AG09309 (cell line): ENCODE measurements at regions not wholly inside any gene's neighbourhood (a gene's known extent, or its start where the extent isn't known, plus 50 kb on each side); places are given as distances from the start of the nearest gene placed in this dataset.

Experiments
- DNase-seq: peaks from one replicate; pipeline ENCODE4 v3.0.0-alpha.2; 2010; ENCODE audit warnings: low read depth
- H3K4me3 ChIP-seq: 2 replicates; pipeline ENCODE4 v1.5.1; 2011; ENCODE audit warnings: mild to moderate bottlenecking, low read depth, low read length, moderate library complexity; ENCODE audit not compliant: control insufficient read depth
- TF ChIP-seq, protein P1 (sequence below): IDR thresholded peaks from 2 replicates; pipeline ENCODE4 v1.5.1; 2011; ENCODE audit warnings: mild to moderate bottlenecking, low read depth, low read length, inconsistent platforms; ENCODE audit not compliant: insufficient read depth, control insufficient read depth; ENCODE audit errors: missing control alignments

DNA sequence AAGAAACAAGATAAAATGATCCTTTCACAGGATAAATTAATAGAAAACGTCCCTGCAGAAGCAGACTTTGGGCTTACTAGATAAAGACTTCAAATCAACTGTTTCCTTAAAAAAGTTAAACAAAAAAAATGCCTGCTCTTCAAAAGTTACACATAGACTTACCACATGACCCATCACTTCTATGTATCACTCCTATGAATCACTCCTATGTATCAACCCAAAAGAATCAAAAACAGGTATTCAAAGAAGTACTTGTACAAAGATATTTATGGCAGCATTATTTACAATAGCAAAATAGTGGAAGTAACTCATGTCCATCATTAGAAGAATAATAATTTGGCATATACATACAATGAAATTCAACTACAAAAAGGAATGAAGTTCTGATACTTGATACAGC lies 56.3 kb upstream of the PRDM9 start:
- no peak for DNase-seq
- H3K4me3 ChIP-seq = no peak overlapping the region
- TF ChIP-seq, protein P1, sequence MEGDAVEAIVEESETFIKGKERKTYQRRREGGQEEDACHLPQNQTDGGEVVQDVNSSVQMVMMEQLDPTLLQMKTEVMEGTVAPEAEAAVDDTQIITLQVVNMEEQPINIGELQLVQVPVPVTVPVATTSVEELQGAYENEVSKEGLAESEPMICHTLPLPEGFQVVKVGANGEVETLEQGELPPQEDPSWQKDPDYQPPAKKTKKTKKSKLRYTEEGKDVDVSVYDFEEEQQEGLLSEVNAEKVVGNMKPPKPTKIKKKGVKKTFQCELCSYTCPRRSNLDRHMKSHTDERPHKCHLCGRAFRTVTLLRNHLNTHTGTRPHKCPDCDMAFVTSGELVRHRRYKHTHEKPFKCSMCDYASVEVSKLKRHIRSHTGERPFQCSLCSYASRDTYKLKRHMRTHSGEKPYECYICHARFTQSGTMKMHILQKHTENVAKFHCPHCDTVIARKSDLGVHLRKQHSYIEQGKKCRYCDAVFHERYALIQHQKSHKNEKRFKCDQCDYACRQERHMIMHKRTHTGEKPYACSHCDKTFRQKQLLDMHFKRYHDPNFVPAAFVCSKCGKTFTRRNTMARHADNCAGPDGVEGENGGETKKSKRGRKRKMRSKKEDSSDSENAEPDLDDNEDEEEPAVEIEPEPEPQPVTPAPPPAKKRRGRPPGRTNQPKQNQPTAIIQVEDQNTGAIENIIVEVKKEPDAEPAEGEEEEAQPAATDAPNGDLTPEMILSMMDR = no peak

DNA sequence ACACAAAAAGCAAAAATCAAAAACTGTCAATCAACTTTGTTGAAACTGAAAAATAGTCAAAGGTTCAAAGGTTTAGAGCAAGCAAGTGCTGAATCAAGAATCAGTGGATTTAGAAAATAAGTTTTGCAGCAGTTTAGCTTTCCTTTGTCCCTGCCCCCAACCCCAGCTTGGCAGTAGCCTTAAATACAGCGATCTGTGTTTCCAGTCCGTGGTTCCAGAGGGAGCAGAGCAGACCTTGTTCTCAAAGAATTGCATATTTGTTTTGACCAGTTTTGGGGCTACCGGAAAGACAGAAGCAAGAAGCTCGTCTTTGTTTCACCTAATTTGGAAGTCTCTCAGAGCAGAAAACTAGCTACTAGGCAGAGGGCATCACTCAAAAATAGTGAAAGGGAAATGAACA lies 57.2 kb upstream of the PRDM9 start:
- no peak overlapping the region for H3K4me3 ChIP-seq
- TF ChIP-seq, protein P1 = no peak
- DNase-seq = no peak

DNA sequence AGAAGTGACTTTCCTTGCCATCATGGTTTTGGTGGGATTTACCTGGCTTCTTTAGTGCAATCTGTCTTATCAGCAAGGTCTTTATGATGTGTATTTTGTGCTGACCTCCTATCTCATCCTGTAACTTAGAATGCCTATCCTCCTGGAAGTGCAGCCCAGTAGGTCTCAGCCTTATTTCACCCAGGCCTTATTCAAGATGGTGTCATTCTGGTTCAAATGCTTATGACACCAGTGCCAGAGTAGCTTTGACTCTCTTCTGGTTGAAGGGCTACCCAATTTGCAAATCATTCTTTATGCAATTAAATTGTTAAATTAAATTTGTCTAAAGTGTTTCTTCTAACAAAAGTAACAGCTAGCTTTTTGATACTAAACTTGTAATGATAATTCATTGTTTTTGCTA lies 58.8 kb upstream of the PRDM9 start:
- DNase-seq = no peak
- no peak overlapping the region for H3K4me3 ChIP-seq
- TF ChIP-seq, protein P1 = no peak

DNA sequence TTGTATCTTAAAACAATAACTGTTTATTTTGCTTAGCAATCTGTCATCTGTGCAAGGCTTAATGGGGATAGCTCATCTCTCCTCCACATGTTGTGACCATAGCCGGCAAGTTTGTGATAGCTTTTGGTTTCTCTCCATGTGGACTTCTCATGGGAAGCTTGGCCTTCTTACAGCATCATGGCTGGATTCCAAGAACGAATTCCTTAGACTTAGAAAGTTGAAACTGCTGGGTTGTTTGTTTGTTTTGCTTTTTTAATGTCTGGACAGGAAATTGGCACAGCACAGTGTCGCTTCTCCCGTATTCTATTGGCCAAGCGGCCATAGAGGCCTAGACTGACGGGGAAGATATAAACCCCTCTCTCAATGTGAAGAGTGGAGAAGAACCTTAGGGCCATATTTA lies 61.0 kb upstream of the PRDM9 start:
- H3K4me3 ChIP-seq = no peak overlapping the region
- TF ChIP-seq, protein P1 = no peak
- DNase-seq = no peak

DNA sequence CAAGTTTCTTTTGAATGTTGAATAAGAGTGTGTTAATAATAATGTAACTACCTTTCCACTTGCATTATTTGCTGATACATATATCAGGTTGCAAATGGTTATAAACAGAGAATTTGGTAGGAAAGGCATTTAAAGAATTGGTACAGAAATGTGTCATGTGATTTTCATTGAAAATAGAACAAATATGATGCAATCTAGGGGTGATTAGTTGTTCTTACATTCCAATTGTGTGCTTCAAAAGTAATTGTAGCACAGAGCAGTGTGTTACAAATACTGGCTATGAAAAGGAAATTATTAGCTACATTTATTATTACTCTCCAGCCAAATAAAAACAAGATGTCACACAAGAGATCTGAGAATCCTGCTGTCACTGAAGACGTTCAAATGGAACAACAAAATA lies 61.8 kb upstream of the PRDM9 start:
- H3K4me3 ChIP-seq = no peak overlapping the region
- no peak for DNase-seq
- TF ChIP-seq, protein P1 = no peak

DNA sequence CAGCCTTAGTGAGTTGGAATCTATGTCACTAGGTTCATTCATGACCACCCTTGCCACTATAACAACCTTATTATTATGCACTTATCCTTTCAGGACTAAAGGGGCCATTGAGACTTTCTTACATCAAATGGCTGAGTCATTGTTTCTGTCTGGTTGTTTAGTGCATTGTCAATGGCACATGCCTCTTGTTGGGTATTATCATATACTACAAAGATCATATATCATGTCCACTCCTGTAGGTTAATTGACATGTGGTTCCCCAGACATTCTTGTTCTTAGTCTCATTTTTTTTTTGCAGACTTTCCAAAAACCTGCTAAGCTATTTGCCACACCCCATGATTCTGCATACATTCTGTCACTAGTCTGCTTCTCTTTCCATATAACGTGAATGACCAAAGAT lies 66.7 kb upstream of the PRDM9 start:
- TF ChIP-seq, protein P1 = no peak

DNA sequence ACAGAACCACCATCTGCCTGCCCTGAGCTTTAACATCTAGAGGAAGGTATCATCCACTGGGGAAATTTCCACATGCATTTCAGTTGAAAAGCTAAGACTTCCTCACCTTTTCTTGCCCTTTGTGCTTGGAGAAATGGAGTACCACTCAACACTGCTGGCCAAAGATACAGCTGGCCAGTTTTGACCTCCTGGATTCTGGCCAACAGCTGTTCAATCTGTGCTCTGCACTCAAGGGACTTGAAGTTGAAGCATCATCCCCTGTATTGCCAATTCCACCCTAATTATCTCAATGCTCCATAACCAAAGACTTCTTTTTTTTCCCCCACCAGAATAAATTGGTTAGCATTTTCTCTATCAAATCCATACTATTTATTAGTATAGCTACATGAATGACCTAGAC lies 70.4 kb upstream of the PRDM9 start:
- no peak overlapping the region for H3K4me3 ChIP-seq
- TF ChIP-seq, protein P1 = no peak
- DNase-seq = no peak

More for the DNA sequence above, 66.7 kb upstream of the PRDM9 start:
- no peak for DNase-seq
- H3K4me3 ChIP-seq = no peak overlapping the region
